Spleen (tissue), 11 donors: ENCODE measurements at regions not wholly inside any gene's neighbourhood (a gene's known extent, or its start where the extent isn't known, plus 50 kb on each side); places are given as distances from the start of the nearest gene placed in this dataset.

Experiments used
- DNase-seq: peaks from one replicate; pipeline ENCODE4 v3.0.0-alpha.2; 2020
- H3K27ac ChIP-seq, 8 donors: fragments of 200-600 bp; sonication (generic) in 7 of 8; 1 replicate in 4 of 8; 2 replicates in 4 of 8; pipeline versions ENCODE4 v1.5.0 to v1.8.0; 2016 to 2021; ENCODE audit warnings: inconsistent platforms in 4 of 8, mild to moderate bottlenecking in 4 of 8, moderate library complexity in 1 of 8
- H3K27me3 ChIP-seq, 7 donors: fragments of 200-600 bp; sonication (generic) in 6 of 7; replicated peaks in 1 of 7; 1 replicate in 4 of 7; 2 replicates in 3 of 7; pipeline versions ENCODE4 v1.5.0 to v1.8.0; 2016 to 2021; ENCODE audit warnings: inconsistent platforms in 3 of 7, mild to moderate bottlenecking in 1 of 7
- H3K36me3 ChIP-seq, 6 donors: fragments of 200-600 bp; sonication (generic) in 5 of 6; 1 replicate in 4 of 6; 2 replicates in 2 of 6; pipeline versions ENCODE4 v1.5.0 to v1.8.0; 2016 to 2021; ENCODE audit warnings: inconsistent platforms in 2 of 6
- H3K4me1 ChIP-seq, 6 donors: fragments of 200-600 bp; sonication (generic) in 5 of 6; 1 replicate in 3 of 6; 2 replicates in 3 of 6; pipeline versions ENCODE4 v1.5.0 to v1.8.0; 2016 to 2021; ENCODE audit warnings: inconsistent platforms in 3 of 6
- H3K4me3 ChIP-seq, 8 donors: fragments of 200-600 bp; sonication (generic) in 7 of 8; 1 replicate in 4 of 8; 2 replicates in 4 of 8; pipeline versions ENCODE4 v1.5.0 to v1.8.0; 2016 to 2021; ENCODE audit warnings: inconsistent platforms in 4 of 8, mild to moderate bottlenecking in 4 of 8, moderate library complexity in 2 of 8
- H3K9me3 ChIP-seq, 8 donors: fragments of 200-600 bp; sonication (generic) in 7 of 8; 1 replicate in 4 of 8; 2 replicates in 4 of 8; pipeline versions ENCODE4 v1.5.0 to v1.8.0; 2016 to 2021; ENCODE audit warnings: inconsistent platforms in 4 of 8
- POLR2A ChIP-seq, 3 donors: fragments of 450-650 bp; IDR thresholded peaks; one replicate each; pipeline ENCODE4 v1.5.1; 2017; ENCODE audit warnings: antibody characterized with exemption in 3 of 3, mild to moderate bottlenecking in 1 of 3
- POLR2AphosphoS5 ChIP-seq, 3 donors: sonication (generic); formaldehyde crosslinking; IDR thresholded peaks; one replicate each; pipeline ENCODE4 v1.5.1; 2017; ENCODE audit warnings: antibody characterized with exemption in 3 of 3
- WGBS, 5 donors: extraction: QIAGEN DNeasy Blood & Tissue Kit in 3 of 5; methylation state at CpG; one replicate each; pipeline versions ENCODE4 v1.1.5 to v1.1.7; 2013 to 2018; 5-methylcytosine and 5-hydroxymethylcytosine counted together
- intact Hi-C: fragments of 100-400 bp; cut with DNase I; formaldehyde crosslinking; loops from one replicate; pipeline ENCODE4 v1.15.0; 2023; ENCODE audit warnings: low total_unique reads
- TF ChIP-seq, protein P1 (sequence below), 11 experiments: fragments of 200-600 bp in 7 of 11; fragments of 450-650 bp in 4 of 11; sonication (generic) in 4 of 11; IDR thresholded peaks in 8 of 11; conservative IDR thresholded peaks in 3 of 11; 1 replicate in 7 of 11; 2 replicates in 4 of 11; pipeline versions ENCODE4 v1.4.0 to v1.8.0; 2016 to 2021; ENCODE audit warnings: antibody characterized with exemption in 11 of 11, inconsistent platforms in 4 of 11, mild to moderate bottlenecking in 1 of 11
- donor health status: healthy with polysubstance abuse.
- donor health status: DM: no; HTN: no; CAD: no; lungs with moderate emphysema.
- donor health status: DM: no; HTN: no; CAD: no.
- donor health status: Bipolar disorder and iron deficiency.
- donor health status: healthy.
- donor health status: DM: no; HTN: no; CAD: no.
- donor health status: DM: yes; HTN: yes; CAD: no.

DNA sequence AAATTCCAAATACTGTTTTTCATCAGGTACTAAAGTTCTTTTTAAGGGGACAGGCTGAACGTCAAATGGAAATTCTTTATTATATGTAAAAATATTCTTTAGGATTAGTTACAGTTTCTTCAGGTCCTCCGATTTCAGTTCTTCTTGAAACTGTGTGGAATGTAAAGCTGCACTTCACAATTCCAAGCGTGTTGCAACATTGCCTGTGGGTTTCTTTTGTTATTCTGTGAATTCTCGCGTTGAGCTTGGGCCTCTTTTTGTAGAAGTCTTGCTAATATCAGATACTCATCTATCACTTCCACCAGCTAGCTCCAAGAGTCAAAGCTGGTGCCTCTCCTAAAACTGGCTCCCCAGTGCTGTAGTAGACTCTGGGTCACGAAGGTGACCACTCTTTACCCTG is 642.6 kb downstream of the METTL4 start:
- TF ChIP-seq, protein P1, sequence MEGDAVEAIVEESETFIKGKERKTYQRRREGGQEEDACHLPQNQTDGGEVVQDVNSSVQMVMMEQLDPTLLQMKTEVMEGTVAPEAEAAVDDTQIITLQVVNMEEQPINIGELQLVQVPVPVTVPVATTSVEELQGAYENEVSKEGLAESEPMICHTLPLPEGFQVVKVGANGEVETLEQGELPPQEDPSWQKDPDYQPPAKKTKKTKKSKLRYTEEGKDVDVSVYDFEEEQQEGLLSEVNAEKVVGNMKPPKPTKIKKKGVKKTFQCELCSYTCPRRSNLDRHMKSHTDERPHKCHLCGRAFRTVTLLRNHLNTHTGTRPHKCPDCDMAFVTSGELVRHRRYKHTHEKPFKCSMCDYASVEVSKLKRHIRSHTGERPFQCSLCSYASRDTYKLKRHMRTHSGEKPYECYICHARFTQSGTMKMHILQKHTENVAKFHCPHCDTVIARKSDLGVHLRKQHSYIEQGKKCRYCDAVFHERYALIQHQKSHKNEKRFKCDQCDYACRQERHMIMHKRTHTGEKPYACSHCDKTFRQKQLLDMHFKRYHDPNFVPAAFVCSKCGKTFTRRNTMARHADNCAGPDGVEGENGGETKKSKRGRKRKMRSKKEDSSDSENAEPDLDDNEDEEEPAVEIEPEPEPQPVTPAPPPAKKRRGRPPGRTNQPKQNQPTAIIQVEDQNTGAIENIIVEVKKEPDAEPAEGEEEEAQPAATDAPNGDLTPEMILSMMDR (IDR thresholded peaks at IDR 0.05 in 8 of 11, conservative IDR thresholded peaks at IDR 0.05 in 3 of 11), result no peak
- TF ChIP-seq POLR2A (IDR thresholded peaks at IDR 0.05), result no peak
- TF ChIP-seq POLR2AphosphoS5 (IDR thresholded peaks at IDR 0.05), result no peak
- no peak overlapping the region for H3K27ac ChIP-seq
- intact Hi-C loops, result no loop called here
- H3K9me3 ChIP-seq, result peaks cover 0 to 4% (median 0%) of the 10 kb centered on the region in 8 donors
- 68 to 89% (median 83%) methylated on average over 6 of the region's 6 CpGs for WGBS, 5 donors
- H3K27me3 ChIP-seq, result no peaks in the 10 kb centered on the region
- no peaks in the 10 kb centered on the region for H3K4me1 ChIP-seq
- no peak overlapping the region for H3K4me3 ChIP-seq
- H3K36me3 ChIP-seq, result no peaks in the 10 kb centered on the region
- no peak for DNase-seq

DNA sequence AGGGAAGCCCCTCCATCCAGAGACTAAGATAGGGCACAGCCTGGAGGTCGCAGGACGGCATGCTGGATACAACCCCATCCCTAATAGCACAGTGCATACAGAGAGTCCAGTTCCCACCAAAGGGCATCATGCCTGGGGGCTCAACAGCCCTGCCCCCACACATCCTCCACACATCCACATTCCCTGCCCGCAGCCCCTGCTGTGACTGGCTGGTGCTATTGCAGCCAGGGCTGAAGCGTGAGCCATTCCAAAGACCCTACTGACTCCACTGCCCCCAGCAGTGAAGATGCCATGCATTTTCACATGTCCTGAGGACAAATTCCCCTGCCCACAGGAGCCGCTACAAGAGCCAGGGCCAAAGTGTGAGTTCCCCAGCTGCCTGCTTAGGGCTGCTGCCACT is 641.6 kb downstream of the METTL4 start:
- no peak for DNase-seq
- no peaks in the 10 kb centered on the region for H3K36me3 ChIP-seq
- WGBS, 5 donors, result 89 to 98% (median 92%) methylated on average over 4 to 5 of the region's 5 CpGs

DNA sequence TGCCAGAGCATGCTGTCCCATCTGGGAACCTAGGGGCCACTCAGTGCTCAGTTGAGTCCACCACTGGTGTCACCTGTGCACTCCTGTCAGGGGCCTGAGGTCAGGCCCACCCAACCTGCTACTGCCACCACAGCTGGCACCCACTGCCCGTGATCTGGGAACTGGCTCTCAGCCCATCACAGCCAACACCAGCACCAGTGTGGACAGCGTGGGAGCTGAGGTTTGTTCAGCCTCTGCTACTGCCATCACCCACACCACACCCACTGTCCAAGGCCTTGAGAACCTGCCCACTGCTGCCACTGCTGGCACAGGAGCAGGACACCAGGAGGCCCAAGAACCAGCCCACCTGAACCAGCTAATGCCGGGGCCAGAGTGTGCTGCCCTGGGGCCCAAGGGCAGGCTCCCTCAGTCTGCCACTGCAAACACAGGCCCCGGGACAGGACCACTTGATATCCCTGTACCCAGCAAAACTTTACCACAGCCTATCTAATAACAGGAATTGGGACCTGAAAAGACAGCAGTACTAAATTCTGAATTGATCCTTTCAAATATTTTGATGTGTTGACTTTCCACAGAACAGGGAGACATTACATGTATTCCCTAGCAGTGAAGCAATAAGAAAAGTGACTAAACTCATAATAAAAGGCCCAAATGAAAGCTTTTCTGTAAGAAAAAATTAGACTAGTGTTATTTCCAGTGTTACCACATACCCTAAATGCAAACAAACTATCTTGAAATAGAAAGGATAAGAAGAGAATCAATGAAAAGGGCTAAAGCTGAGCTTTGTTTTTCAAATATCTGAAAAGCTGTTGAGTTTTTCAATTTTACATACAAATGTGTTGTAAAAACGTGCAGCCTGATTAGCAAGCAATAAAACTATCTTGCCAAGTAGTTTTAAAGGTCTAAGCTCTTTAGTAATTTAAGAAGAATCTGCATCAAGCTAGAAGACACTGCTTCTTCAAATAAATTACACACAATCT is 640.7 kb downstream of the METTL4 start:
- Histone ChIP-seq H3K36me3 (no peaks in the 10 kb centered on the region), H3K4me3 (no peak overlapping the region), H3K27me3 (no peaks in the 10 kb centered on the region), H3K27ac (no peak overlapping the region), H3K9me3 (peaks cover 0 to 4% (median 0%) of the 10 kb centered on the region in 8 donors), H3K4me1 (no peaks in the 10 kb centered on the region)
- intact Hi-C loops, result no loop called here
- no peak for TF ChIP-seq POLR2AphosphoS5 (IDR thresholded peaks at IDR 0.05)
- TF ChIP-seq, protein P1 (IDR thresholded peaks at IDR 0.05 in 8 of 11, conservative IDR thresholded peaks at IDR 0.05 in 3 of 11), result no peak
- no peak for TF ChIP-seq POLR2A (IDR thresholded peaks at IDR 0.05)
- no peak for DNase-seq
- 70 to 85% (median 79%) methylated on average over 4 to 5 of the region's 5 CpGs for WGBS, 5 donors

More for the DNA sequence above, 641.6 kb downstream of the METTL4 start:
- Histone ChIP-seq H3K4me1 (no peaks in the 10 kb centered on the region), H3K9me3 (peaks cover 0 to 4% (median 0%) of the 10 kb centered on the region in 8 donors), H3K4me3 (no peak overlapping the region), H3K27ac (no peak overlapping the region), H3K27me3 (no peaks in the 10 kb centered on the region)
- TF ChIP-seq POLR2AphosphoS5 (IDR thresholded peaks at IDR 0.05), result no peak
- intact Hi-C loops, result no loop called here

DNA sequence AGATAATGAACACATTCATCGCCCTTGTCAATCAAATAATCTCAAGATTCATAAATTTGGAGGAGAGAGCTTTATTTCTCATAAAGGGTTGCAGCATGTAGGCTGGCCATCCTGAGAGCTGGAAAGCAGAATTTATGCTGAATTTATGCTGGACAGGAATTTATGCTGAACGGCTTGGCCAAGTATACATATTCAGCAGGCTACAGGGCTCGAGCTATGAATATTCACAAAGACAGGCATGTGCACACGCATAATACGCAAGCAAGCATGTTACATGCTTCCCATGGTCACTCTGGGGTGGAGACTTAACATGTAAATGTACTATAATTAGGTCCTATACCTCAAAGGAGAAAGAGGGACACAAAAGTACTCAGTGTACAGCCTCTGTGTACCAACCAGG is 618.8 kb downstream of the METTL4 start:
- intact Hi-C loops, result no loop called here
- Histone ChIP-seq H3K4me3 (no peak overlapping the region), H3K36me3 (no peaks in the 10 kb centered on the region), H3K9me3 (peaks cover 0 to 7% (median 0%) of the 10 kb centered on the region in 8 donors), H3K27me3 (no peaks in the 10 kb centered on the region), H3K27ac (no peak overlapping the region), H3K4me1 (no peaks in the 10 kb centered on the region)
- WGBS, 5 donors, result 70 to 86% (median 77%) methylated on average over 5 of the region's 5 CpGs
- TF ChIP-seq, protein P1 (IDR thresholded peaks at IDR 0.05 in 8 of 11, conservative IDR thresholded peaks at IDR 0.05 in 3 of 11), result no peak
- TF ChIP-seq POLR2A (IDR thresholded peaks at IDR 0.05) (no peak), POLR2AphosphoS5 (IDR thresholded peaks at IDR 0.05) (no peak)
- DNase-seq, result no peak
